ENCODE measurements at regions not wholly inside any gene's neighbourhood (a gene's known extent, or its start where the extent isn't known, plus 50 kb on each side); places are given as distances from the start of the nearest gene placed in this dataset.

- TF ChIP-seq RAD21 (IDR thresholded peaks at IDR 0.05; ENCODE audit: low read depth) (no peak), EZH2phosphoT487 (IDR thresholded peaks at IDR 0.05; ENCODE audit: borderline replicate concordance) (no peak), JUND (IDR thresholded peaks at IDR 0.05) (no peak), SP1 (IDR thresholded peaks at IDR 0.05; ENCODE audit: low read depth) (no peak), CEBPB (IDR thresholded peaks at IDR 0.05; ENCODE audit: low read depth) (no peak), SIN3A (IDR thresholded peaks at IDR 0.05; ENCODE audit: low read depth) (no peak)
- TF ChIP-seq, protein P1, sequence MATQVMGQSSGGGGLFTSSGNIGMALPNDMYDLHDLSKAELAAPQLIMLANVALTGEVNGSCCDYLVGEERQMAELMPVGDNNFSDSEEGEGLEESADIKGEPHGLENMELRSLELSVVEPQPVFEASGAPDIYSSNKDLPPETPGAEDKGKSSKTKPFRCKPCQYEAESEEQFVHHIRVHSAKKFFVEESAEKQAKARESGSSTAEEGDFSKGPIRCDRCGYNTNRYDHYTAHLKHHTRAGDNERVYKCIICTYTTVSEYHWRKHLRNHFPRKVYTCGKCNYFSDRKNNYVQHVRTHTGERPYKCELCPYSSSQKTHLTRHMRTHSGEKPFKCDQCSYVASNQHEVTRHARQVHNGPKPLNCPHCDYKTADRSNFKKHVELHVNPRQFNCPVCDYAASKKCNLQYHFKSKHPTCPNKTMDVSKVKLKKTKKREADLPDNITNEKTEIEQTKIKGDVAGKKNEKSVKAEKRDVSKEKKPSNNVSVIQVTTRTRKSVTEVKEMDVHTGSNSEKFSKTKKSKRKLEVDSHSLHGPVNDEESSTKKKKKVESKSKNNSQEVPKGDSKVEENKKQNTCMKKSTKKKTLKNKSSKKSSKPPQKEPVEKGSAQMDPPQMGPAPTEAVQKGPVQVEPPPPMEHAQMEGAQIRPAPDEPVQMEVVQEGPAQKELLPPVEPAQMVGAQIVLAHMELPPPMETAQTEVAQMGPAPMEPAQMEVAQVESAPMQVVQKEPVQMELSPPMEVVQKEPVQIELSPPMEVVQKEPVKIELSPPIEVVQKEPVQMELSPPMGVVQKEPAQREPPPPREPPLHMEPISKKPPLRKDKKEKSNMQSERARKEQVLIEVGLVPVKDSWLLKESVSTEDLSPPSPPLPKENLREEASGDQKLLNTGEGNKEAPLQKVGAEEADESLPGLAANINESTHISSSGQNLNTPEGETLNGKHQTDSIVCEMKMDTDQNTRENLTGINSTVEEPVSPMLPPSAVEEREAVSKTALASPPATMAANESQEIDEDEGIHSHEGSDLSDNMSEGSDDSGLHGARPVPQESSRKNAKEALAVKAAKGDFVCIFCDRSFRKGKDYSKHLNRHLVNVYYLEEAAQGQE (IDR thresholded peaks at IDR 0.05; ENCODE audit: low read depth), result no peak
Observed at GRCh38 chr16:6602405-6602804, 730.2 kb upstream of the RBFOX1 start (continued).

DNA sequence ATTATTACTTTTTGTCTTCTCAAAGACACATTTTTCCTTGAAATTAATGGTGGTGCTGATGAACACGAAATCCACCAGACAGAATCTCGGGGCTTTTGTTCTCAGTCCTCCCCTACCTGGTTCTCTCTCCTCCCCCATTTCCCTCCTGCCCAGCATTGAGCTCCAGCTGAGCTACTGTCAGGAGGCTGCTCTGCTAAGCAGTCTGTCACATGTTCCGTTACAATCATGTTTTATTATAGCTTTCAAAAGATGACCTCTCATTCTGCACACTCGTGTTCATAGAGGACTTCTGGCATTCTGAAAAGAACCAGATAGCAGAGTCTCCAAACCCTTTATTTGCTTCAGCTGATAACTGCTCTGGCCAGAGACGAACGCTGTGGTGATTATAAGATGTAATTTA, 732.5 kb upstream of the RBFOX1 start:
- CTCF ChIA-PET, result no interaction called here
- H4K20me1 ChIP-seq (ENCODE audit: insufficient read depth), result no peaks in the 10 kb centered on the region
- RAD21 ChIA-PET (ENCODE audit: low non-redundant PET in 1 of 2, low total read pairs in 2 of 2, uncharacterized antibody in 2 of 2, unreplicated experiment in 2 of 2), result no interaction called here
- BruUV-seq (replicated peaks), result no TSS peak
- no peak overlapping the region for H3K9ac ChIP-seq (ENCODE audit: low read length)
- POLR2A ChIA-PET, result no interaction called here
- no peaks in the 10 kb centered on the region for H3K27me3 ChIP-seq (ENCODE audit: insufficient read depth, low read length)
- H2AFZ ChIP-seq (ENCODE audit: low read depth, low read length, poor library complexity, severe bottlenecking), result no peak overlapping the region
- H3K27ac ChIP-seq (ENCODE audit: low read depth, low read length), result no peak overlapping the region
- DNase-seq (ENCODE audit: low read depth, low spot score) (no peak), ATAC-seq (no peak)
- no peaks in the 10 kb centered on the region for H3K4me1 ChIP-seq (ENCODE audit: control insufficient read depth in 1 of 2, insufficient read depth in 2 of 2, low read length in 2 of 2)
- H3K79me2 ChIP-seq (ENCODE audit: insufficient read depth, low read length), result no peaks in the 10 kb centered on the region
- no peak overlapping the region for H3K4me3 ChIP-seq (replicated peaks in 1 of 2; ENCODE audit: low read depth in 1 of 2, low read length in 2 of 2)
- no peak for TF ChIP-seq EGR1 (IDR thresholded peaks at IDR 0.05; ENCODE audit: low read depth)
- TF ChIP-seq JUND (IDR thresholded peaks at IDR 0.05), result no peak
- H3K9me2 ChIP-seq (ENCODE audit: insufficient read depth), result no peaks in the 10 kb centered on the region
- H3K36me3 ChIP-seq (ENCODE audit: control insufficient read depth in 1 of 2, insufficient read depth in 2 of 2, low read length in 2 of 2), result no peaks in the 10 kb centered on the region
- H3K9me3 ChIP-seq (ENCODE audit: control insufficient read depth in 1 of 2, insufficient read depth in 1 of 2, low read depth in 1 of 2, low read length in 2 of 2), result no peaks in the 10 kb centered on the region
- H3K4me2 ChIP-seq (ENCODE audit: low read length), result no peak overlapping the region
- intact Hi-C loops (cut with micrococcal nuclease), result no loop called here
